Thyroid gland (tissue), 4 donors: ENCODE measurements at regions not wholly inside any gene's neighbourhood (a gene's known extent, or its start where the extent isn't known, plus 50 kb on each side); places are given as distances from the start of the nearest gene placed in this dataset.

Experiments used
- DNase-seq, 2 donors: peaks; one replicate each; pipeline ENCODE4 v3.0.0-alpha.2; 2019
- H3K27ac ChIP-seq, 3 donors: fragments of 200-600 bp; sonication (generic); 1 replicate in 2 of 3; 2 replicates in 1 of 3; pipeline ENCODE4 v1.5.1; 2016 to 2019; ENCODE audit warnings: mild to moderate bottlenecking in 1 of 3, moderate library complexity in 1 of 3
- H3K27me3 ChIP-seq: fragments of 200-600 bp; sonication (generic); one replicate; pipeline ENCODE4 v1.5.1; 2019
- H3K36me3 ChIP-seq, 2 donors: fragments of 200-600 bp; sonication (generic); one replicate each; pipeline ENCODE4 v1.5.1; 2016 to 2019
- H3K4me1 ChIP-seq, 2 donors: fragments of 200-600 bp; sonication (generic); one replicate each; pipeline ENCODE4 v1.5.1; 2017 to 2019
- H3K4me3 ChIP-seq, 3 donors: fragments of 200-600 bp; sonication (generic); replicated peaks in 1 of 3; 1 replicate in 2 of 3; 2 replicates in 1 of 3; pipeline ENCODE4 v1.5.1; 2016; ENCODE audit warnings: mild to moderate bottlenecking in 1 of 3
- H3K9me3 ChIP-seq: fragments of 200-600 bp; sonication (generic); one replicate; pipeline ENCODE4 v1.5.1; 2017
- POLR2A ChIP-seq, 2 donors: fragments of 450-650 bp; IDR thresholded peaks; one replicate each; pipeline ENCODE4 v1.6.1; 2017; ENCODE audit warnings: antibody characterized with exemption in 2 of 2, mild to moderate bottlenecking in 2 of 2, moderate library complexity in 1 of 2
- WGBS, 2 donors: methylation state at CpG; one replicate each; pipeline ENCODE4 v1.1.5; 2017; 5-methylcytosine and 5-hydroxymethylcytosine counted together
- intact Hi-C: fragments of 100-400 bp; cut with DNase I; formaldehyde crosslinking; loops from one replicate; pipeline ENCODE4 v1.15.1; 2023
- TF ChIP-seq, protein P1 (sequence below), 6 experiments: fragments of 200-600 bp in 3 of 6; fragments of 450-650 bp in 3 of 6; sonication (generic) in 3 of 6; IDR thresholded peaks; one replicate each; pipeline ENCODE4 v1.5.1; 2016 to 2019; ENCODE audit warnings: antibody characterized with exemption in 6 of 6, mild to moderate bottlenecking in 2 of 6, inconsistent platforms in 1 of 6, moderate library complexity in 1 of 6

DNA sequence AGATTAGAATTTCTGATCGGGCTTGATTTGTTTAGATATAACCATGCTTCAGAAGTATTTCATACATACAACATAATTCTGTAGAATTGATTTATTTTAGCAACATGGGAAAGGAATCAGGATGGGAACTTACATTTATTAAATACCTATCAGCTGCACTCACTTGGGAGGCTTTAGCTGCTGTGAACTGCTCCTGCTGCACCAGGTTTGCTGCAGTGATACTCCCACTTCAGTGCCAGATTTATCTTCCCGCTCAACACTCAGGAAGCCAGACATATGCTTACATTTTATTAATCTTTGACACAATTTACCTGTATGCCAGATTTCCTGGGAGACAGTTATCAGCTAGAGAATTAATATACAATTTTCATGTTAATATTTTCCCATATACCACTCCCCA is 64.0 kb upstream of the PLCXD3 start:
- H3K27ac ChIP-seq: no peak overlapping the region
- WGBS, 2 donors: 89 to 91% methylated on average over 2 of the region's 2 CpGs

More for the DNA sequence above, 64.0 kb upstream of the PLCXD3 start:
- Histone ChIP-seq H3K36me3 (no peaks in the 10 kb centered on the region), H3K4me1 (no peaks in the 10 kb centered on the region), H3K4me3 (no peak overlapping the region), H3K9me3 (no peaks in the 10 kb centered on the region), H3K27me3 (no peaks in the 10 kb centered on the region)
- TF ChIP-seq, protein P1, sequence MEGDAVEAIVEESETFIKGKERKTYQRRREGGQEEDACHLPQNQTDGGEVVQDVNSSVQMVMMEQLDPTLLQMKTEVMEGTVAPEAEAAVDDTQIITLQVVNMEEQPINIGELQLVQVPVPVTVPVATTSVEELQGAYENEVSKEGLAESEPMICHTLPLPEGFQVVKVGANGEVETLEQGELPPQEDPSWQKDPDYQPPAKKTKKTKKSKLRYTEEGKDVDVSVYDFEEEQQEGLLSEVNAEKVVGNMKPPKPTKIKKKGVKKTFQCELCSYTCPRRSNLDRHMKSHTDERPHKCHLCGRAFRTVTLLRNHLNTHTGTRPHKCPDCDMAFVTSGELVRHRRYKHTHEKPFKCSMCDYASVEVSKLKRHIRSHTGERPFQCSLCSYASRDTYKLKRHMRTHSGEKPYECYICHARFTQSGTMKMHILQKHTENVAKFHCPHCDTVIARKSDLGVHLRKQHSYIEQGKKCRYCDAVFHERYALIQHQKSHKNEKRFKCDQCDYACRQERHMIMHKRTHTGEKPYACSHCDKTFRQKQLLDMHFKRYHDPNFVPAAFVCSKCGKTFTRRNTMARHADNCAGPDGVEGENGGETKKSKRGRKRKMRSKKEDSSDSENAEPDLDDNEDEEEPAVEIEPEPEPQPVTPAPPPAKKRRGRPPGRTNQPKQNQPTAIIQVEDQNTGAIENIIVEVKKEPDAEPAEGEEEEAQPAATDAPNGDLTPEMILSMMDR (IDR thresholded peaks at IDR 0.05): no peak
- no peak for TF ChIP-seq POLR2A (IDR thresholded peaks at IDR 0.05)
- DNase-seq: no peak
- intact Hi-C loops: no loop called here
